Mesenchymal stem cell (in vitro differentiated cells and primary cell): ENCODE measurements at regions not wholly inside any gene's neighbourhood (a gene's known extent, or its start where the extent isn't known, plus 50 kb on each side); places are given as distances from the start of the nearest gene placed in this dataset.

ENCODE experiments used
- DNase-seq: peaks from one replicate; pipeline ENCODE4 v3.0.0-alpha.2; 2013
- H2AFZ ChIP-seq: one replicate; pipeline ENCODE4 v1.6.1; 2013; ENCODE audit warnings: low read depth, mild to moderate bottlenecking, control low read depth, inconsistent platforms, low read length, moderate library complexity
- H2AK5ac ChIP-seq: 2 replicates; pipeline ENCODE4 v1.6.1; 2013; ENCODE audit warnings: low read length, moderate library complexity, mild to moderate bottlenecking, inconsistent platforms; ENCODE audit not compliant: severe bottlenecking
- H2BK120ac ChIP-seq: one replicate; pipeline ENCODE4 v1.6.1; 2013; ENCODE audit warnings: low read depth, mild to moderate bottlenecking, inconsistent platforms, low read length, moderate library complexity
- H2BK12ac ChIP-seq, 2 experiments: one replicate each; pipeline ENCODE4 v1.6.1; 2013; ENCODE audit warnings: inconsistent platforms in 2 of 2, low read length in 2 of 2, mild to moderate bottlenecking in 2 of 2, moderate library complexity in 2 of 2, control low read depth in 1 of 2
- H2BK15ac ChIP-seq: one replicate; pipeline ENCODE4 v1.6.1; 2013; ENCODE audit warnings: mild to moderate bottlenecking, low read depth, inconsistent platforms; ENCODE audit not compliant: poor library complexity, severe bottlenecking
- H2BK5ac ChIP-seq: 2 replicates; pipeline ENCODE4 v1.6.1; 2013; ENCODE audit warnings: low read depth, mild to moderate bottlenecking, low read length, control low read depth, inconsistent platforms; ENCODE audit not compliant: poor library complexity, severe bottlenecking
- H3K14ac ChIP-seq, 2 experiments: one replicate each; pipeline ENCODE4 v1.6.1; 2013; ENCODE audit warnings: inconsistent platforms in 2 of 2, low read length in 2 of 2, control low read depth in 1 of 2, mild to moderate bottlenecking in 1 of 2, moderate library complexity in 1 of 2
- H3K18ac ChIP-seq, 2 experiments: one replicate each; pipeline ENCODE4 v1.6.1; 2013; ENCODE audit warnings: inconsistent platforms in 2 of 2, low read length in 2 of 2, control low read depth in 1 of 2, low read depth in 1 of 2, mild to moderate bottlenecking in 1 of 2
- H3K23ac ChIP-seq, 2 experiments: one replicate each; pipeline ENCODE4 v1.6.1; 2013; ENCODE audit warnings: inconsistent platforms in 2 of 2, low read length in 2 of 2, mild to moderate bottlenecking in 2 of 2, moderate library complexity in 2 of 2, control low read depth in 1 of 2
- H3K27ac ChIP-seq: 2 replicates; pipeline ENCODE4 v1.5.1; 2013; ENCODE audit warnings: mild to moderate bottlenecking, moderate library complexity, low read length, control low read depth, inconsistent platforms; ENCODE audit not compliant: poor library complexity, severe bottlenecking
- H3K27me3 ChIP-seq, 2 experiments: 2 replicates each; pipeline versions ENCODE4 v1.6.1 to v1.7.0; 2013; ENCODE audit warnings: low read length in 2 of 2, mild to moderate bottlenecking in 2 of 2, moderate library complexity in 2 of 2, control low read depth in 1 of 2, inconsistent platforms in 1 of 2; ENCODE audit not compliant: control insufficient read depth in 1 of 2, insufficient read depth in 1 of 2
- H3K36me3 ChIP-seq, 2 experiments: 2 replicates each; pipeline versions ENCODE4 v1.6.1 to v1.7.0; 2013; ENCODE audit warnings: low read length in 2 of 2, control low read depth in 1 of 2, inconsistent platforms in 1 of 2, low read depth in 1 of 2, mild to moderate bottlenecking in 1 of 2; ENCODE audit not compliant: insufficient read depth in 2 of 2, control insufficient read depth in 1 of 2
- H3K4ac ChIP-seq, 2 experiments: one replicate each; pipeline ENCODE4 v1.6.1; 2013; ENCODE audit warnings: inconsistent platforms in 2 of 2, low read length in 2 of 2, mild to moderate bottlenecking in 2 of 2, moderate library complexity in 2 of 2, control low read depth in 1 of 2, low read depth in 1 of 2
- H3K4me1 ChIP-seq: 2 replicates; pipeline ENCODE4 v1.6.1; 2013; ENCODE audit warnings: low read depth, low read length, control low read depth; ENCODE audit not compliant: control insufficient read depth, insufficient read depth
- H3K4me2 ChIP-seq: 2 replicates; pipeline ENCODE4 v1.6.1; 2013; ENCODE audit warnings: low read length, mild to moderate bottlenecking, inconsistent platforms; ENCODE audit not compliant: poor library complexity, severe bottlenecking
- H3K4me3 ChIP-seq, 2 experiments: 2 replicates each; pipeline versions ENCODE4 v1.5.1 to v1.7.0; 2013; ENCODE audit warnings: low read length in 2 of 2, mild to moderate bottlenecking in 2 of 2, control low read depth in 1 of 2, low read depth in 1 of 2; ENCODE audit not compliant: insufficient read depth in 1 of 2
- H3K79me1 ChIP-seq: replicated peaks from 2 replicates; pipeline ENCODE4 v1.6.1; 2013; ENCODE audit warnings: mild to moderate bottlenecking, control low read depth, low read length, inconsistent platforms; ENCODE audit not compliant: poor library complexity, severe bottlenecking
- H3K9ac ChIP-seq: 2 replicates; pipeline ENCODE4 v1.7.0; 2013; ENCODE audit warnings: mild to moderate bottlenecking, low read length, moderate library complexity
- H3K9me3 ChIP-seq: 2 replicates; pipeline ENCODE4 v1.7.0; 2013; ENCODE audit warnings: mild to moderate bottlenecking, low read length; ENCODE audit not compliant: control insufficient read depth
- H4K8ac ChIP-seq: one replicate; pipeline ENCODE4 v1.6.1; 2013; ENCODE audit warnings: inconsistent platforms, mild to moderate bottlenecking, low read length, moderate library complexity
- H4K91ac ChIP-seq: one replicate; pipeline ENCODE4 v1.6.1; 2013; ENCODE audit warnings: mild to moderate bottlenecking, low read length, inconsistent platforms
- WGBS: methylation state at CpG from one replicate; pipeline ENCODE4 v1.1.7; 2013; ENCODE audit warnings: mixed read lengths; 5-methylcytosine and 5-hydroxymethylcytosine counted together

DNA sequence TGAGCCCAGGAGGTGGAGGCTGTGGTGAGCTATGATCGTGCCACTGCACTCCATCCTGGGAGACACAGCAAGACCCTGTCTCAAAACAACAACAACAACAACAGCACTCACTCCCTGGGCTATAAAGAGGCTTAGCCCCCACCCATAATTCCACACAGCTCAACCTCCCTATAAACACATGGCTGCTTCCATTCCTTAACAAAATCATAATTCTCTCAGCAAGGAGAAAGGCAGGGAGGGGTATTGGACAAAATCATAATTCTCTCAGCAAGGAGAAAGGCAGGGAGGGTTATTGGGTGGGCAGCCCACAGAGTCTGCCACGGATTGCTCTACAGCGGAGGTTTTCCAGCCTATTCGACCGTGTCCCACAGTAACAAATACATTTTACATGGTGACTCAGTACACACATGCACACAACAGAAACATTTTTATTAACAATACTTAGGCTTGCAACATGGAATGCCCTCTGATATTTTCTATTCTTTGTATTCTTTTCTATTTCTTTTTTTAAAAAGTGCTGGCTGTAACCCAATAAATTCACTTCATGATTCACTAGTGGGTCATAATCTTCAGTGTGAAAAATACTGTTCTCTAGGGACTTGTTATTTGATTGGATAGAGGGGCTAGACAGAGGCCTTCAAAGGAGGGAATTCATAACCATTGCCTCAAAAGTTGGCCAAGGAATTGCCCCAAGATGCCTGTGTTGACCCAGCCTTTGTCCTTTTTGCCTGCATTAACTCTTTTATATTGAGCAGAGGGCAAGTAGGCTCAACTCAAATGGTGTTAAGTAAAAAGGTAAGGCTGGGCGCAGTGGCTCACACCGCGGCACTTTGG lies 50.6 kb upstream of the ZMYND8 start:
- Histone ChIP-seq H3K36me3 (no peaks in the 10 kb centered on the region), H4K91ac (no peak overlapping the region), H2BK15ac (no peak overlapping the region), H3K4ac (no peak overlapping the region), H3K14ac (no peak overlapping the region), H3K4me3 (no peak overlapping the region), H3K27ac (no peak overlapping the region), H2BK5ac (no peak overlapping the region), H3K23ac (no peak overlapping the region), H3K9me3 (no peaks in the 10 kb centered on the region), H3K9ac (no peak overlapping the region), H2AK5ac (no peak overlapping the region), H3K27me3 (peaks cover 0 to 7% of the 10 kb centered on the region in 2 experiments), H3K4me2 (no peak overlapping the region), H4K8ac (no peak overlapping the region), H2BK12ac (no peak overlapping the region), H3K4me1 (no peaks in the 10 kb centered on the region), H3K18ac (no peak overlapping the region), H2BK120ac (no peak overlapping the region), H3K79me1 (no peaks in the 10 kb centered on the region), H2AFZ (no peak overlapping the region)
- DNase-seq: no peak
- WGBS: 96% methylated on average over 7 of the region's 8 CpGs

- no peak overlapping the region for H3K18ac ChIP-seq
- no peak overlapping the region for H2BK12ac ChIP-seq
- DNase-seq: no peak
- H3K14ac ChIP-seq: no peak overlapping the region
- H3K4me2 ChIP-seq: no peak overlapping the region
- no peak overlapping the region for H2AFZ ChIP-seq
- no peak overlapping the region for H3K23ac ChIP-seq
- no peak overlapping the region for H3K4ac ChIP-seq
- no peak overlapping the region for H2AK5ac ChIP-seq
- H2BK5ac ChIP-seq: no peak overlapping the region
- no peak overlapping the region for H3K4me3 ChIP-seq
- no peak overlapping the region for H3K9ac ChIP-seq
- no peaks in the 10 kb centered on the region for H3K4me1 ChIP-seq
- H4K91ac ChIP-seq: no peak overlapping the region
- no peak overlapping the region for H2BK120ac ChIP-seq
- no peak overlapping the region for H3K27ac ChIP-seq
- 75% methylated on average over 5 of the region's 5 CpGs for WGBS
- no peaks in the 10 kb centered on the region for H3K9me3 ChIP-seq
- no peak overlapping the region for H4K8ac ChIP-seq
- H3K36me3 ChIP-seq: no peaks in the 10 kb centered on the region
- peaks cover 0 to 4% of the 10 kb centered on the region in 2 experiments for H3K27me3 ChIP-seq
- no peaks in the 10 kb centered on the region for H3K79me1 ChIP-seq
- H2BK15ac ChIP-seq: no peak overlapping the region
These were observed 54.7 kb upstream of the ZMYND8 start for GRCh38 chr20:47411161-47411560.

- Histone ChIP-seq H3K18ac (no peak overlapping the region), H3K9ac (no peak overlapping the region), H3K4me3 (no peak overlapping the region), H2BK120ac (no peak overlapping the region), H2BK15ac (no peak overlapping the region), H2AK5ac (no peak overlapping the region), H3K4me2 (no peak overlapping the region), H3K9me3 (peaks cover under 1% of the 10 kb centered on the region), H4K8ac (no peak overlapping the region), H3K27me3 (peaks cover 0 to 10% of the 10 kb centered on the region in 2 experiments), H3K27ac (no peak overlapping the region), H3K23ac (no peak overlapping the region), H3K14ac (no peak overlapping the region), H3K4me1 (no peaks in the 10 kb centered on the region), H2BK12ac (no peak overlapping the region), H4K91ac (no peak overlapping the region), H2AFZ (no peak overlapping the region), H3K79me1 (no peaks in the 10 kb centered on the region), H2BK5ac (no peak overlapping the region), H3K36me3 (no peaks in the 10 kb centered on the region), H3K4ac (no peak overlapping the region)
- DNase-seq: no peak
- 74% methylated on average over 4 of the region's 4 CpGs for WGBS
These were observed 55.6 kb upstream of the ZMYND8 start for GRCh38 chr20:47412083-47412482.

GRCh38 chr20:47413189-47413588 lies 56.7 kb upstream of the ZMYND8 start:
- Histone ChIP-seq H2BK5ac (no peak overlapping the region), H3K79me1 (no peaks in the 10 kb centered on the region), H2AK5ac (no peak overlapping the region), H4K91ac (no peak overlapping the region), H3K14ac (no peak overlapping the region), H2BK15ac (no peak overlapping the region), H3K9me3 (peaks cover 3% of the 10 kb centered on the region), H2BK120ac (no peak overlapping the region), H4K8ac (no peak overlapping the region), H3K9ac (no peak overlapping the region), H3K23ac (no peak overlapping the region), H3K4me3 (no peak overlapping the region), H3K27me3 (peaks cover 0 to 13% of the 10 kb centered on the region in 2 experiments), H3K4ac (no peak overlapping the region), H2BK12ac (no peak overlapping the region), H3K4me1 (no peaks in the 10 kb centered on the region), H3K18ac (no peak overlapping the region), H3K4me2 (no peak overlapping the region), H3K27ac (no peak overlapping the region), H2AFZ (no peak overlapping the region), H3K36me3 (no peaks in the 10 kb centered on the region)
- WGBS: 96% methylated on average over 6 of the region's 8 CpGs
- DNase-seq: no peak
